Activated CD4-positive, alpha-beta T cell treated with anti-CD3 and anti-CD28 coated beads for 1 hour (primary cell): ENCODE measurements at regions not wholly inside any gene's neighbourhood (a gene's known extent, or its start where the extent isn't known, plus 50 kb on each side); places are given as distances from the start of the nearest gene placed in this dataset.

Source experiments
- DNase-seq: peaks from one replicate; pipeline ENCODE4 v3.0.0-alpha.2; 2020

- no peak for DNase-seq
These were observed 99.2 kb upstream of the ITGA4 start for GRCh38 chr2:181357979-181358378.

DNA sequence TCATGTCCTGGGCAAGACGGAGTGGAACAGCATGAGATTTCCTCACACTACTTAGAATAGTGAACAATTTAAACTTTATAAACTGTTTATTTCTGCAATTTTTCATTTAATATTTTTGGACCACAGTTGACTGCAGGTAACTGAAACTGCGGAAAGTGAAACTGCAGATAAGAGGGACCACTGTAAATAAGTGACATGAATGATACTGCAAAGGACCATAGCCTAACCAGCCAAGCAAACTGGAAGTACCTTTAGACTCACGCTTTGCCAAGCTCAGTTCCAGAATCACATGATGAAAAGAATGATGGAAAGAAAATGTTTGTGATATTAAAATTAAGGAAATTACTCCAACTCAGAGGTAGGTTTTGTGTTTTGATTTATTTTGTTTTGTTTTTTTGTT is 94.6 kb upstream of the ITGA4 start:
- DNase-seq: no peak

DNA sequence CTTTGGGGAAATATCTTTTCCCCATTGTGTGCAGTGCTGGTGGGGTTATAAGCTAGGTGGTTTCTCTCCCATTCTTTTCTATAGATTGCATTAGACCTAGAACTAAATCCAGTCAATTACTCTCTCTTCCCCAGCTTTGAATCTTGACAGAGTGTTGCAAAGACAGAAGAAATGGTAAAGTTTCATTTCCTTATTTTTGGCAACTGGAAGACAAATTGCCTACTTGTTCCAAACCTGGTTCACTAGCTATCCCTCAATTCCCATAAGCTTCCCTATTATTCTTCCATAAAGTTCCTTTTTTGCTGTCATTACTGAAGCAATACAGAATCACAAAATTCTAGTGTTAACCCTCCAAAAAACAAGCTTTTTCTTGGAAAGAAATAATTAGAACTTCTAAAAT is 94.0 kb upstream of the ITGA4 start:
- DNase-seq: no peak

GRCh38 chr2:181364492-181365170 is 92.6 kb upstream of the ITGA4 start:
- DNase-seq: no peak

GRCh38 chr2:181366675-181367175 is 90.5 kb upstream of the ITGA4 start:
- DNase-seq: no peak

- no peak for DNase-seq
These were observed 89.8 kb upstream of the ITGA4 start for GRCh38 chr2:181367411-181367810.

DNA sequence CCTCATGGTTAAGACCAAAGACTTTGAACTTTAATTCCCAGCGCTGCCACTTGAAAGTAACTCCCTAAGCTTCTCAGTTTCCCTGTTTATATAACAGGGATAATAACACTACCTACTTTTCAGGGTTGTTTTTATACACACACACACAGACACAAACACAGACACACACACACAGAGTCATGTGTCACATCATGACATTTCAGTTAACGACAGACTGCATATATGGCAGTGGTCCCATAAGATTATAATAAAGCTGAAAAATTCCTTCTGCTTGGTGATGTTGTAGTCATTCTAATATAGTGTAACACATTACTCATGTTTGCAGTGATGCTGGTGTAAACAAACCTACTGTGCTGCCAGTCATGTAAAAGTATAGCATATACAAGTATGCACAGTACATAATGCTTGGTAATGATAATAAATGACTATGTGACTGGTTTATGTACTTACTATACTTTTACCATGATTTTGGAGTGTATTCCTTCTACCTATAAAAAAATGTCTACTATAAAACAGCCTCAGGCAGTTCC is 89.2 kb upstream of the ITGA4 start:
- DNase-seq: no peak

- DNase-seq: no peak
These were observed 87.1 kb upstream of the ITGA4 start for GRCh38 chr2:181370126-181370525.

- DNase-seq: no peak
These were observed 86.0 kb upstream of the ITGA4 start for GRCh38 chr2:181371195-181371594.

- no peak for DNase-seq
These were observed 85.2 kb upstream of the ITGA4 start for GRCh38 chr2:181371782-181372645.

DNA sequence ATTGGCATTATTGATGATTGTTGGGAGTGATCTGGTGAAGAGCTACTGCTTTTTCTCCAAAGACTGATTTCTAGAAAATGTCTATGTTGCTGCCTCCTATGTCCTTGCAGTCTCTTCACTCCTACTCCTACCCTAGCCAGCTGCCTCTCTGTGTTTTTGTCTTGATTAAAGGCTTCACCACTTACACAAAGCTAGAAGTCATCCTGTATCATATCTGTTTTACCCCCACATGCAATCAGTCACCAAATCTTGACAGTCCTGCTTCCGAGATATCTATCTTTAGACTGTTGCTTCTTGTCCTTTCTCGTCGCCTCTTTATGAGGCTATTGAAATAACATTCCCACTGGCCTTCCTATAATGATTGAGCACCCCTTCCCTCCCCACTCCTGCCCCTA is 84.5 kb upstream of the ITGA4 start:
- no peak for DNase-seq

DNA sequence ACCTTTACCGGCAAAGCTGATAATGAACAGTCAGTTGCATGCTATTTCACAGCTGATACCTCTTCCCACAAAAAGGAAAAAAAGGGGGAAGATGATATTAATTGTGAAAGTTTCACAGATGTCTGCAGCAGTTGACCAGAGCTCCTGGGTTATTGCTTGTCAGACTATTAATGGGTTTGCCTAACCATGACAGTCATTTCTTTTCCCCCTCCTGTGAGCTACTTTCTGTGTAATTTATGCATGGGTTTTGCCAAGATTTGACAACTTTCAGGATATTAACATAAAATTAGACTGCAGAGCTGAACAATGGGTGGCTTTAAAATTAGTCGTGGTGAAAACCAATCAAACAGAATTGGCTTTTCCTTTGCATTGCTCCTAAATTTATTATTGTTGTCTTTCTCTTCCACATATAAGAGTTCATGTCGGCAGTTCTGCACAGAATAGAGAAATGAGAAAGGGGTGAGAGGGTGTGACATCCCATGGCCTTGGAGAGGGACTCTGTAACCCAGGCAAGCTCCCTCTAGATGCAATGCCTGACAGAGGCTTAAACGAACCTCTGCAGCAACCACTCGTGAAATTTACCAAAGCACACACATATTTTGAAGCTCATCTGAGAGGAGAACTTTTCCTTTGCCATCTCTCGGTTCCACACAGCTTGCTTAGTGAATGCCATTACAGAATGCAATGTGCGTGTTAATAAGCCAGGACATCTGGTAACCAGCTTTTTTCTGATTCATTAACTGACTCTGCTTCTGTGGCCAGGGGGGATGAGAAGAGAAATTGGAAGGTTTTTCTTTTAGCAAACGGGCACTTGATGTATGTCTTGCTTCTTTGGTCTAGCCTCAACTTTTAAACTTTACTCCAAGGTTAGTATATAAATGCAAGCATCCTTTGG is 82.2 kb upstream of the ITGA4 start:
- no peak for DNase-seq

- no peak for DNase-seq
These were observed 80.7 kb upstream of the ITGA4 start for GRCh38 chr2:181376442-181376841.

GRCh38 chr2:181376999-181377398 is 80.2 kb upstream of the ITGA4 start:
- DNase-seq: no peak

DNA sequence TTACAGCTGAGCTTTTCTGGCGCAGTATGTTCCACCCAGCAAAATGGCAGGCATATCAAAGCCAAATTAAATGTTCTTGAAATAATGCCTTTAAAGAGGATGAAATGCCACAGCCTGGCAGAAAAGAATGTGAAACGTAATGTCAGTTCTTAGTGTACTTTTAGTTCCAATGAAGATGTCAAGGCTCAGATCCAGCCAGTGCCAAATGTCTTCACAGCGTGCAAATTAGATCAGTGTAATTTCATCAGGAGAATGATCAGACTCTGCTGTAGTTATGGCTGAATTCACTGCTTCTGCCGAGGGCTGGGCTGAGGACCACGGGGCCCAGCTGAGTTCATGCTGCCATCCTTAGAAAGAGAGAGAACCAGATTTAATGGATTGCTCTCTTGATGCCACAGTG is 78.7 kb upstream of the ITGA4 start:
- DNase-seq: no peak

DNA sequence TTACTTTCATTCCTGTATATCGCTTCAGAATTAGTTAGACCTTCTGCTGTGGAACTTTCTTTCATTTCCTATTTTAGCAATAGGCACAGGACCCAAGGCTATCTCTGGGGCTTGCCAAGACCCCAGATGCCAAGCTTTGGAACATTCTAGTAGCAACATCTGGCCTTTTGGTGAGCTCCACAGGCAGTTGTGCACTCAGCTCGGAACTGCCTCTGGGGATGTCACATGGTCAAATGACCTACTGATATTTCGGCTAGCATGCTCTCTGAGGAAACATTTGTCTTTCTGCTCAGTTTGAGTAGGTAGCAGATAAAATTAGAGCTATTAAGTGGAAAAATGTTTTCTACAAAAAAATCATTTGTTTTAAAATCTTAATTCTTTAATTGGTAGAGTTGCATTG is 76.6 kb upstream of the ITGA4 start:
- DNase-seq: no peak

DNA sequence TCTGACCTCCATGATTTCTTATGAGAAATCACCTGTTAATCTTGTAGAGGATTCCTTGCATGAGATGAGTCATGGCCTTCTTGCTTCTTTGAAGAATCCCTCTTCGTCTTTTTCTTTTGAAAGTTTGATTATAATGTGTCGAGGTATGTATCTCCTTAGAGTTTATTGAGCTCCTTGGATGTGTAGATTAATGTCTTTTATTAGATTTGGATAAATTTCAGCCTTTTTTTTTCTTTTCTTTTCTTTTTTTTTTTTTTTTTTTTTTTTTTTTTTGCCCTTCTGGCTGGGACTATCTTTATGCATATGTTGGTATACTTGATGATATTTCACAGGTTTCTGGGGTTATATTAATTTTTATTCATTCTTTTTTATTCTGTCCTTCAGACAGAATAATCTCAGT is 72.3 kb upstream of the ITGA4 start:
- no peak for DNase-seq

GRCh38 chr2:181389524-181389923 is 67.7 kb upstream of the ITGA4 start:
- no peak for DNase-seq

GRCh38 chr2:181393472-181393871 is 63.7 kb upstream of the ITGA4 start:
- DNase-seq: no peak

GRCh38 chr2:181394741-181395437 is 62.3 kb upstream of the ITGA4 start:
- no peak for DNase-seq

DNA sequence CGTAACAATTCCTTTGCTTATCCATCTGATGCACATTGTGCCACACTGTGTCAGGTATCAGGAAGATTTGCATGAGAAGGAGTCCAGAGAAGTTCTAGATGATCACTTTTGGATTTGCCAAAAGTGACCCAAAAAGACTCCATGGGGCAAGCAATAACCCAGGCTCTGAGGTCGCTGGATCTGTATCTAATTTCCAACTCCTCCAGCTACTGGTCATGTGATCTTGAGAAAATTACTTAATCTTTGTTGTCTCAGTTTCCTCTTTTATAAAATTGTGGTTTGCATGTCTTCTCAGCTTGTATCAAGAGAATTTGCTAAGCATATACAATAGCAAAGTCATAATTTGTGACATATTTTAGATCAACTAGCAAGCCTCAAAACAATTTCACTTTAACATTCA is 61.3 kb upstream of the ITGA4 start:
- no peak for DNase-seq
